ENCODE measurements at regions not wholly inside any gene's neighbourhood (a gene's known extent, or its start where the extent isn't known, plus 50 kb on each side); places are given as distances from the start of the nearest gene placed in this dataset.
"Not testable (repeated sequence)": the region's sequence is repeated elsewhere in the genome, so short reads cannot be mapped to it uniquely, and the experiment has no call there.

- H3K27ac ChIP-seq (ENCODE audit: low read length) = no peak overlapping the region
- H3K36me3 ChIP-seq (ENCODE audit: insufficient read depth, low read length) = no peaks in the 10 kb centered on the region
- DNase-seq = no peak
- no peak overlapping the region for H2AFZ ChIP-seq (ENCODE audit: low read depth, low read length)
- no peaks in the 10 kb centered on the region for H3K9me3 ChIP-seq (ENCODE audit: insufficient read depth, low read length, severe bottlenecking)
- no peak for ATAC-seq (ENCODE audit: insufficient read depth, low read depth)
- no peak overlapping the region for H3K4me2 ChIP-seq (ENCODE audit: insufficient read depth, low read length)
- no peak overlapping the region for H3K4me3 ChIP-seq (ENCODE audit: low read depth in 1 of 2, low read length in 2 of 2)
- H3K4me1 ChIP-seq (ENCODE audit: insufficient read depth, low read length) = no peaks in the 10 kb centered on the region
- no peak overlapping the region for H3K9ac ChIP-seq (ENCODE audit: low read depth, low read length)
- H3K27me3 ChIP-seq (ENCODE audit: insufficient read depth, low read length, poor library complexity) = peaks cover 4% of the 10 kb centered on the region
- H3K79me2 ChIP-seq (ENCODE audit: insufficient read depth, low read length) = no peaks in the 10 kb centered on the region
- TF ChIP-seq EZH2 (IDR thresholded peaks at IDR 0.05; ENCODE audit: borderline replicate concordance, low read depth, low read length, severe bottlenecking) = no peak
- TF ChIP-seq CTCF (IDR thresholded peaks at IDR 0.05; ENCODE audit: borderline replicate concordance, extremely low read depth, low read length, poor library complexity, severe bottlenecking) = no peak
- H4K20me1 ChIP-seq (ENCODE audit: insufficient read depth, low read length) = no peaks in the 10 kb centered on the region
Observed at GRCh38 chr6:3965071-3965718, 113.7 kb downstream of the FAM217A start.

- no peaks in the 10 kb centered on the region for H3K36me3 ChIP-seq (ENCODE audit: insufficient read depth, low read length)
- H3K9ac ChIP-seq (ENCODE audit: low read depth, low read length) = no peak overlapping the region
- TF ChIP-seq CTCF (IDR thresholded peaks at IDR 0.05; ENCODE audit: borderline replicate concordance, extremely low read depth, low read length, poor library complexity, severe bottlenecking) (no peak), EZH2 (IDR thresholded peaks at IDR 0.05; ENCODE audit: borderline replicate concordance, low read depth, low read length, severe bottlenecking) (no peak)
- H2AFZ ChIP-seq (ENCODE audit: low read depth, low read length) = no peak overlapping the region
- ATAC-seq (ENCODE audit: insufficient read depth, low read depth) = no peak
- no peak overlapping the region for H3K4me2 ChIP-seq (ENCODE audit: insufficient read depth, low read length)
- no peaks in the 10 kb centered on the region for H4K20me1 ChIP-seq (ENCODE audit: insufficient read depth, low read length)
- no peaks in the 10 kb centered on the region for H3K9me3 ChIP-seq (ENCODE audit: insufficient read depth, low read length, severe bottlenecking)
- no peak overlapping the region for H3K4me3 ChIP-seq (ENCODE audit: low read depth in 1 of 2, low read length in 2 of 2)
- no peaks in the 10 kb centered on the region for H3K4me1 ChIP-seq (ENCODE audit: insufficient read depth, low read length)
- H3K27ac ChIP-seq (ENCODE audit: low read length) = no peak overlapping the region
- H3K79me2 ChIP-seq (ENCODE audit: insufficient read depth, low read length) = no peaks in the 10 kb centered on the region
- no peak for DNase-seq
- peaks cover 4% of the 10 kb centered on the region for H3K27me3 ChIP-seq (ENCODE audit: insufficient read depth, low read length, poor library complexity)
Observed at GRCh38 chr6:3966426-3966825, 112.5 kb downstream of the FAM217A start.

- TF ChIP-seq CTCF (IDR thresholded peaks at IDR 0.05; ENCODE audit: borderline replicate concordance, extremely low read depth, low read length, poor library complexity, severe bottlenecking) (no peak), EZH2 (IDR thresholded peaks at IDR 0.05; ENCODE audit: borderline replicate concordance, low read depth, low read length, severe bottlenecking) (no peak)
- Histone ChIP-seq H3K4me2 (ENCODE audit: insufficient read depth, low read length) (no peak overlapping the region), H2AFZ (ENCODE audit: low read depth, low read length) (no peak overlapping the region), H3K27ac (ENCODE audit: low read length) (no peak overlapping the region), H3K4me1 (ENCODE audit: insufficient read depth, low read length) (no peaks in the 10 kb centered on the region), H3K4me3 (ENCODE audit: low read depth in 1 of 2, low read length in 2 of 2) (no peak overlapping the region), H3K27me3 (ENCODE audit: insufficient read depth, low read length, poor library complexity) (no peaks in the 10 kb centered on the region), H3K79me2 (ENCODE audit: insufficient read depth, low read length) (no peaks in the 10 kb centered on the region), H3K36me3 (ENCODE audit: insufficient read depth, low read length) (no peaks in the 10 kb centered on the region), H3K9me3 (ENCODE audit: insufficient read depth, low read length, severe bottlenecking) (no peaks in the 10 kb centered on the region), H4K20me1 (ENCODE audit: insufficient read depth, low read length) (no peaks in the 10 kb centered on the region), H3K9ac (ENCODE audit: low read depth, low read length) (no peak overlapping the region)
- DNase-seq (no peak), ATAC-seq (ENCODE audit: insufficient read depth, low read depth) (no peak)
Observed at GRCh38 chr6:3970097-3970496, 108.8 kb downstream of the FAM217A start.

GRCh38 chr6:3973152-3973551 is 105.8 kb downstream of the FAM217A start:
- H2AFZ ChIP-seq (ENCODE audit: low read depth, low read length); H3K4me3 ChIP-seq (ENCODE audit: low read depth in 1 of 2, low read length in 2 of 2); H3K36me3 ChIP-seq (ENCODE audit: insufficient read depth, low read length); H3K9me3 ChIP-seq (ENCODE audit: insufficient read depth, low read length, severe bottlenecking); H3K79me2 ChIP-seq (ENCODE audit: insufficient read depth, low read length); H3K4me2 ChIP-seq (ENCODE audit: insufficient read depth, low read length); H3K27ac ChIP-seq (ENCODE audit: low read length); H4K20me1 ChIP-seq (ENCODE audit: insufficient read depth, low read length); H3K4me1 ChIP-seq (ENCODE audit: insufficient read depth, low read length); H3K27me3 ChIP-seq (ENCODE audit: insufficient read depth, low read length, poor library complexity); H3K9ac ChIP-seq (ENCODE audit: low read depth, low read length); ATAC-seq (ENCODE audit: insufficient read depth, low read depth); DNase-seq: not testable (repeated sequence)

All from DND-41 (cell line).